ENCODE measurements at regions not wholly inside any gene's neighbourhood (a gene's known extent, or its start where the extent isn't known, plus 50 kb on each side); places are given as distances from the start of the nearest gene placed in this dataset.

DNA sequence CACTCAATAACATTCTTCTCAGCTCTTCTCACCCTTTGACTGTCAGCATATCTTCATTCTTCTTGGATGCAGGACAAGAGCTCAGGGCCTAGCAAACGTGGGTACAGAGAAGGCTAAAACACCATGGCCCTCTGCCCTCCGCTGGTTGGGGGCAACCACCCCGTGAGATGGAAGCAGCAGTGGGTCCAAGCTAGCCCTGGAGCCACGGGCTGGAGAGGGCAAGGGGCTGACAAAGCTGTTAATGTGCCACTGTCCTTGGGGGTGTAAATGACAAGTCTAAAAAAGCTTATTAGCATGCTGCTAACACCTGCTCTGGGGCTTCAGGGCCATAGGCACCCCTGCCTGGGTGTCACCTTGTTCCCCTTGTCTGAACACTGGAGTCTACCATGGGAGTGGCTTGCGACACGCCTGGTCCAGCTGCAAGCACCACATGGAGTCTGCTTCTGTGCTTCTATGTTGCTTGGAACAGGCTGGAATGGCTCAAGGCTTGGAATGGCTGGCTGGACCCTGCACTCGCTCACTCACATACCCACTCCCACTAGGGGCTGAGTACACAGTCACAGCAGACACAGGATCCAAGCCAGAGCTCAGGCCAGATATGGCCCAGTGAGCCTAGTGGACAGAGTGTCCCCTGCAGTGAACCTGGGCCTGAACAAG, 246.0 kb downstream of the PCDH10 start:
- no peak for DNase-seq
- Mint-ChIP-seq H3K4me3 (no peak overlapping the region), H3K36me3 (no peaks in the 10 kb centered on the region), H3K27ac (no peak overlapping the region), H3K4me1 (no peaks in the 10 kb centered on the region), H3K9me3 (no peaks in the 10 kb centered on the region), H3K27me3 (no peaks in the 10 kb centered on the region)
- POLR2A ChIA-PET, result no interaction called here
- ATAC-seq (ENCODE audit: low read depth), result no peak

DNA sequence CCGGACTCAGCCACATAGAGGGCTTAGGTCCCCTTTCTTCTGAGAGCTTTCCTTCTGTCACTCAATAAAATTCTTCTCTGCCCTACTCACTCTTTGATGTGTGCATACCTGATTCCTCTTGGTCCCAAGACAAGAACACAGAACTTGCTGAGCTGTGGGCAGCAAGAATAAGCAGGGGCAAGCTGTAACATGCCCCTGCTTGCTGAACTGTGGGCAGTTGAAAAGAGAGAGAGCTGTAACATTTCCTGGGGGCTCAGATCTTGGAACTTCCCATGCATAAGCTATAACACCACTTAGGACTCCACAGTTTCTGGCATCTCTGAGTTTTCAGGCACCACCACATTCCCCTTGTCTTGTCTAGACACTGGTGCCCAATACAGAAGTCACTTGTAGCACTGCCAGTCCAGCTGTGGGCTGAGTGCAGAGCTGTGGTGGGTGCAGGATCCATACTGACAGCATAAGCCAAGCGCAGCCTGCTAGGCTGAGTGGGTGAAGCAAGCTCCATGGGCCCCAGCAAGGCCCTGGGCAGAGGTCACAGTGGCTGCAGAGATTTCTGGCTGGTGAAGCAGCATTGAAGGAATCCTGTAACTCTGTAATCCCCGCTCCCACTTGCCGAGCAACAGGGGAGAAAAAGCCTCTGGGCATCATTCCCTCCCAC, 241.2 kb downstream of the PCDH10 start:
- POLR2A ChIA-PET, result no interaction called here
- no peak overlapping the region for H3K4me3 Mint-ChIP-seq
- ATAC-seq (ENCODE audit: low read depth), result no peak
- no peaks in the 10 kb centered on the region for H3K4me1 Mint-ChIP-seq
- H3K36me3 Mint-ChIP-seq, result no peaks in the 10 kb centered on the region
- no peaks in the 10 kb centered on the region for H3K27me3 Mint-ChIP-seq
- DNase-seq, result no peak
- H3K9me3 Mint-ChIP-seq, result peaks cover 1% of the 10 kb centered on the region
- H3K27ac Mint-ChIP-seq, result no peak overlapping the region

DNA sequence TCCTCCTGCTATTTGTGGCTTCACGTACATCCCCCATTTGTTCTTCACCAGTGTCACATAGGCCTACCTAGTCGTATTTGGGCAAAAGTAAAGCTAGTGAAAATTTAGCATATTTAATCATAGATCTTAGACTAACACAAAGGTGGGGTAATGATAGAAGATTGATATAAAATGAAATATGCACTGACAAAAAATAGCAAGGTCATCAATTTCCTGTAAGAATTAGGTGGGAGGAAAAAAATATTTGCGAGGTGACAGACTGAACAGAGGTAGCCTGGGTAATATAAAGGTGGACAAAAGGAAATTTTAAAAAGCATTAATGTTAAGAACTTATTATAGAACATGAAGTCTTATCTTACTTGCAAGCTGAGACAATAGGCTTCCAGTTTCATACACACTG, 239.9 kb downstream of the PCDH10 start:
- no peak for ATAC-seq (ENCODE audit: low read depth)
- no peaks in the 10 kb centered on the region for H3K27me3 Mint-ChIP-seq
- POLR2A ChIA-PET, result no interaction called here

DNA sequence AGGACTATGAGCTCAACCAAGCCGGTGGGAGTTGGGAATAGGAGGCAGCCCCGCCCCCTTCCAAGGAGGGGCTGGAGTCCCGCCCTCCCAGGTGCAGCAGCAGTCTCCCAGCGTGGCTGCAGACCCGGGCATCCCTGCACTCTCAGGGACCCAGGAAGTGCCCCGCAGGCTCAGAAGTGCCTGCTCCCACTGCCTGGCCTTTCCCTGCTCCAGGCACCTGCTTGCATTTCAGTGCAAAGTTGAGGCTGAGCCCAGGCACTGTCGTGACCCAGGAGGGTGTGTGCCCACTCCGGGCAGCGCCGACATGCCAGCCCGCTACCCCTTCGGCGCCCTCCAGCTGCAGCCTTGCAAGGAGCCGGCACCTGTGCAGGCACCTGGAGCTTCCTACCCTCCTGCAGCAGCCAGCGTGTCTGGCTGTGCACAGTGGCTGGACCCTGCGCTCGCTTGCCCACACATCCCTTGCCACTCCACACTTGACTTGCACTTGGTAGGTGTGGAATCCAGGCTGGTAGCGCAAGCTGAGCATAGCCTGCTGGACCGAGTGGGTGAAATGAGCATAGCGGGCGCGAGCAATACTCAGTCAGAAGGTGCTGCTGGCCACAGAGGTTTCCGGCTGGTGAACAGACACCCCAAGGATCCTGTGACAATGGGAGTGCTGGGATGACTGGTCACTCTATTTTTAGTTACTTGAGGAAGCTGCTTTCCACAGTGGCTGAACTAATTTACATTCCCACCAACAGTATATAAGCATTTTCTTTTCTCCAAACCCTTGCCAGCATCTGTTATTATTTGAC, 236.3 kb downstream of the PCDH10 start:
- H3K36me3 Mint-ChIP-seq, result no peaks in the 10 kb centered on the region
- no peak overlapping the region for H3K27ac Mint-ChIP-seq
- H3K27me3 Mint-ChIP-seq, result no peaks in the 10 kb centered on the region
- peaks cover 1% of the 10 kb centered on the region for H3K9me3 Mint-ChIP-seq
- no peak for DNase-seq
- H3K4me3 Mint-ChIP-seq, result no peak overlapping the region
- H3K4me1 Mint-ChIP-seq, result no peaks in the 10 kb centered on the region
- no peak for ATAC-seq (ENCODE audit: low read depth)
- POLR2A ChIA-PET, result no interaction called here

More for the DNA sequence above, 239.9 kb downstream of the PCDH10 start:
- no peaks in the 10 kb centered on the region for H3K36me3 Mint-ChIP-seq
- no peaks in the 10 kb centered on the region for H3K4me1 Mint-ChIP-seq
- H3K27ac Mint-ChIP-seq, result no peak overlapping the region
- no peak for DNase-seq
- H3K4me3 Mint-ChIP-seq, result no peak overlapping the region
- H3K9me3 Mint-ChIP-seq, result peaks cover 1% of the 10 kb centered on the region

DNA sequence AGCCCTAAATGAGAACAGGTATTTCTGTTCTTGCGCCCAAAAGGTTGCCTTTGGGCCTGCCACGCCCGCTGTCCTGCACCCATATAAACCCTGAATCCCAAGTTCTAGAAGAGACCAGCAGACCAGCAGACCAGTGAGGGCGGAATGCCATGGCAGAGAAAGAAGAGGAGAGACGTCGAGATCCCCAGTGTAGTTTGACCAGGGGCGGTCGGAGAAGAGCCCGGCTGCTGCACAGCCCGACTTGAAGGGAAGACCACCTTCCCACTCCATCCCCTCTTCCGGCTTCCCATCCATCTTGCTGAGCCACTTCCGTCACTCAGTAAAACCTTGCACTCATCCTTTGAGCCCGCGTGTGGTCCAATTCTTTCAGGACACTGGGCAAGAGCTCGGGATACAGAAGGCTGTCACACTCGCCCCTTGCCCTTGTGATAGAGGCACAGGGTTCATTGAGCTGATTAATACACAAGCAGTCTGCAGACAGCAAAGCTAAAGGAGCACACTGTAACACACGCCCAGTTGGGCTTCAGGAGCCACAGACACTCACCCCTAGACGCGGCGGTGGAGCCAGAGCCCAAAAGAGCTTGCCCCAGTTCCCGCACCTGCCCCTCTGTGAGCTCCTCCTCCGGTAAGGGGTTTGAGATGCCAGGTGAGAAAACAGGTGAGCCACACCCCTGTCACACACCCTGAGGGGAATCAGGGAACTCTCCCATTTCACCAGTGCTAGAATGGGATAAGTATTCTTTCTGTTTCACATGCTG, 230.8 kb downstream of the PCDH10 start:
- POLR2A ChIA-PET, result no interaction called here
- Mint-ChIP-seq H3K4me1 (no peaks in the 10 kb centered on the region), H3K27ac (no peak overlapping the region), H3K36me3 (no peaks in the 10 kb centered on the region), H3K4me3 (no peak overlapping the region), H3K9me3 (peaks cover 1% of the 10 kb centered on the region), H3K27me3 (no peaks in the 10 kb centered on the region)
- ATAC-seq (ENCODE audit: low read depth), result no peak
- no peak for DNase-seq

DNA sequence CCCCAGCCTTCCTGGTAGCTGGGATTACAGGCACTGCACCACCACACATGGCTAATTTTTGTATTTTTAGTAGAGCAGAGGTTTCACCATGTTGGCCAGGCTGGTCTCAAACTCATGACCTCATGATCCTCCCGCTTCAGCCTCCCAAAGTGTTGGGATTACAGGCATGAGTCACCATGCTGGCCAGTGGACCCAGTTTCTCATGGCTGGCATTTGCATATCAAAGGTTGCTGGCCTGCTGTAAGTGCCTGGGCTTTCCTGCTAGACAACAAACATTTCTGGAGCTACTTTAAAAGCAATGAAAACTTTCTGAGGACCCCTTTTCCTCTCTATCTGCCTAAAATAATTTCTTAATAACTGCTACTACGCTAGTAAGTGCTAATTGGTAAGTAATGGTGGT, 228.2 kb downstream of the PCDH10 start:
- no peak overlapping the region for H3K4me3 Mint-ChIP-seq
- H3K27me3 Mint-ChIP-seq, result no peaks in the 10 kb centered on the region
- no peak for DNase-seq
- H3K36me3 Mint-ChIP-seq, result no peaks in the 10 kb centered on the region
- H3K9me3 Mint-ChIP-seq, result peaks cover 1% of the 10 kb centered on the region
- no peak for ATAC-seq (ENCODE audit: low read depth)
- no peaks in the 10 kb centered on the region for H3K4me1 Mint-ChIP-seq
- POLR2A ChIA-PET, result no interaction called here
- H3K27ac Mint-ChIP-seq, result no peak overlapping the region

DNA sequence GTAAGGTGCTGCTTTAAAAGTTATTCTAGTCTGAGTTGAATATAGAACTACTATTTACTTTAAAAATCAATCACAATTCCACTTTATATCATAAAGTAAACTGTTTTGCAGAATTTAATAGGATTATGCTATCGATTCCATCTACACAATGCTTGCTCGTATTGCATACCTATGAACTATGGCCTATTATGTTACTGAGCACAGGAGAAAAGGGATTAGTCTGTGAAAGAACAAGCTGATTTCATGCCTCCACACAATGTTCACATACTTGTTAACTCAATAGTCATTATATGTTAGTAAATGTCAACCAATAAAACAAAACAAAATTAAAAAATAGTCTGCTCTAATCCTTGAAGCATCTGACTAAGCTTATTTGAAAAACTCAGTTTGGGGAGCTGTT, 223.6 kb downstream of the PCDH10 start:
- no peaks in the 10 kb centered on the region for H3K36me3 Mint-ChIP-seq
- no peak overlapping the region for H3K27ac Mint-ChIP-seq
- DNase-seq (no peak), ATAC-seq (ENCODE audit: low read depth) (no peak)
- no peak overlapping the region for H3K4me3 Mint-ChIP-seq
- H3K4me1 Mint-ChIP-seq, result no peaks in the 10 kb centered on the region
- no peaks in the 10 kb centered on the region for H3K27me3 Mint-ChIP-seq
- no peaks in the 10 kb centered on the region for H3K9me3 Mint-ChIP-seq
- POLR2A ChIA-PET, result no interaction called here

DNA sequence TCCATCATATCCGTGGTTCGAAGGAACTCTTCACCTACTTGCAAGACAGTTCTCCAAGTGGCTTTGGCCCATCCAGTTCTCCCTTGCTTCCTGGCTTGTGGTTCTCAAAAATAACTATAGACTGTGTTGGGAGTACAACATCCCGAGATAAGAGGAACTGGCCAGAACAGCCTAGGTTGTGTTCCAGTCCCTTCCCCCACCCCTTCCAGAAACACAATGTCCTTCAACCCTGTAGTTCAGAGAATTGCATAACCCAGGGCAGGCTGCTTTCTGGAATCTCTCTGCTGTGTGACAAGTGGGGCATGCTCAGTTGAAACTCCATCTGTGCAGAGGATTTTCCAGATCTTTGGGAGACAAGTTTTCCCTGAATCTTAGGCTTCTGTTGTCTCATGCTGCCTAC, 206.5 kb downstream of the PCDH10 start:
- POLR2A ChIA-PET, result no interaction called here
- Mint-ChIP-seq H3K27me3 (no peaks in the 10 kb centered on the region), H3K27ac (no peak overlapping the region), H3K4me1 (no peaks in the 10 kb centered on the region), H3K4me3 (no peak overlapping the region), H3K36me3 (no peaks in the 10 kb centered on the region), H3K9me3 (no peaks in the 10 kb centered on the region)
- DNase-seq (no peak), ATAC-seq (ENCODE audit: low read depth) (no peak)

DNA sequence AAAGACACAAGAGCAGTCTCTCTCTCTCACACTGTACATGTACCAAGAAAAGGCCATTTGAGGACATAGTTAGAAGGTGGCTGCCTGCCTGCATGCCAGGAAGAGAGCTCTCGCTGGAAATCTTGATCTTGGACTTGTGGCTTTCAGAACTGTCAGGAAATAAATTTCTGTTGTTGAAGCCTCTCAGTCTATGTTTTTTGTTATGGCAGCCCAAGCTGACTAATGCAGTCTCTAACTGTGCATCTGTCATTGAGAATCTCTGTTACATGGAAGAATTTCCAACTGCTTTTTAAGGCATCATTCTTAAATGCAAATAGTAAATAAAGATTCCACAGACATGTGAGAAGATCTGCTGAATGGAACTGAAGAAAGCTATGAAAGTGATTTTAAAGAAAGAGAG, 198.3 kb downstream of the PCDH10 start:
- Mint-ChIP-seq H3K9me3 (no peaks in the 10 kb centered on the region), H3K27ac (no peak overlapping the region), H3K4me1 (no peaks in the 10 kb centered on the region), H3K36me3 (no peaks in the 10 kb centered on the region), H3K27me3 (no peaks in the 10 kb centered on the region), H3K4me3 (no peak overlapping the region)
- DNase-seq (no peak), ATAC-seq (ENCODE audit: low read depth) (no peak)
- POLR2A ChIA-PET, result no interaction called here

DNA sequence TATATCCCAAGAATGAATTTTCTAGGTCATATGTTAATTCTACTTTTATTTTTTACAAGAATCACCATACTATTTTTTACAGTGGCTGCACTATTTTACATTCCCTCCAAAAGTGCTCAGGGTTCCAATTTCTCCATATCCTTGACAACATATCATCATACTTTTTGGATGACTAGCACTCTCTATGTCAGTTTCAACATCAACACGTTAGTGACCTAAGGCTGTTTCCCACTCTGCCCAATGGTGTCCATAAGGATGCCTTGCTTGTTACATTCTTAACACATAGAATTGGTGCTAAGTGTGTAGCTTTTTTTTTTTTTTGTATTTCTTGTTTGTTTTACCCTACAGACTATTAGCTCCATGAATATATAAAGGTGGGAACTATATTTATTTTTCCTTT, 175.4 kb downstream of the PCDH10 start:
- no peaks in the 10 kb centered on the region for H3K4me1 Mint-ChIP-seq
- no peaks in the 10 kb centered on the region for H3K36me3 Mint-ChIP-seq
- ATAC-seq (ENCODE audit: low read depth) (no peak), DNase-seq (no peak)
- no peaks in the 10 kb centered on the region for H3K27me3 Mint-ChIP-seq
- no peak overlapping the region for H3K27ac Mint-ChIP-seq
- POLR2A ChIA-PET, result no interaction called here
- no peak overlapping the region for H3K4me3 Mint-ChIP-seq
- H3K9me3 Mint-ChIP-seq, result no peaks in the 10 kb centered on the region

DNA sequence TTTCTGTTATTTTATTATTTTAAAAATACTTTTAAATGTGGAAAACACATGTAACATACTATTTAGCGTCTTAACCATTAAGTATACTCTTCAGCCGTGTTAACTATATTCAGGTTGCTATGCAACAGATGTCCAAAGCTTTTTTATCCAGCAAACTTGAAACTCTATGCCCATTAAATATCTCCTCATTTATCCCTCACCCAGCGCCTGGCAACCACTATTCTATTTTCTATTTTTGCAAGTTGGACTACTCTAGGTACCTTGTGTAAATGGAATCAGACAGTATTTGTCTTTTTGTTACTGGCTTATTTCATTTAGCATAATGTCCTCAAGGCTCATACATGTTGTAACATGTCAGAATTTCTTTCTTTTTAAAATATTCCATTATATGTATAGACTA, 174.6 kb downstream of the PCDH10 start:
- no peaks in the 10 kb centered on the region for H3K4me1 Mint-ChIP-seq
- H3K27ac Mint-ChIP-seq, result no peak overlapping the region
- H3K4me3 Mint-ChIP-seq, result no peak overlapping the region
- POLR2A ChIA-PET, result no interaction called here
- no peak for DNase-seq
- ATAC-seq (ENCODE audit: low read depth), result no peak
- no peaks in the 10 kb centered on the region for H3K36me3 Mint-ChIP-seq
- no peaks in the 10 kb centered on the region for H3K9me3 Mint-ChIP-seq
- no peaks in the 10 kb centered on the region for H3K27me3 Mint-ChIP-seq

DNA sequence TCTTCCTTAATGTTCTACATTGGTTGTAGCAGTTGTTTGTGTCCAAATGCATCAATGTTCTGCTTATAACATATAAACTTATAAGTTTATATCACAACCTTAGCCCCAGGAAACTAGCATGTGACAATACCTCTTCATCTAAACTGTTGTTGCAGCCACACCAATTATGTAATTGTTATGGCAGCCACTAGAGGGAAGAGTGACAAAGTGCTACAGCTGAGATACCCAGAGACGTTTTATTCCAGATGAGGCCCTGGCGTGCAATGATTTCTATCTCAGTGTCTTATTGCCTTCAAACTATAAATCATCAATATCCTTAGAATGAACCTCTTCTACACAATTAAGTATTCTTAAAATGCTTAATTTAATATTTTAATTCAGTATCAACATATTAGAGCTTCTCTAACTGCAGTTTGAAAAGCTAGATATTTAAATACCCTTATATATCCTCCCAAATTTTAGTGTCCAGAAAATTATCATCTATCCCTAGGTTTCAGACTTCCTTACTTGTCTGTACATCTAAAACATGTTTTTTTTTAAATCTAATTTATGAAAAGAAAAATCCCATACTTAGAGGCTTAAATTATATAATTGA, 171.6 kb downstream of the PCDH10 start:
- POLR2A ChIA-PET, result no interaction called here
- H3K4me1 Mint-ChIP-seq, result no peaks in the 10 kb centered on the region
- H3K9me3 Mint-ChIP-seq, result no peaks in the 10 kb centered on the region
- DNase-seq, result no peak
- no peak for ATAC-seq (ENCODE audit: low read depth)
- H3K27me3 Mint-ChIP-seq, result no peaks in the 10 kb centered on the region
- H3K4me3 Mint-ChIP-seq, result no peak overlapping the region
- H3K27ac Mint-ChIP-seq, result no peak overlapping the region
- no peaks in the 10 kb centered on the region for H3K36me3 Mint-ChIP-seq

DNA sequence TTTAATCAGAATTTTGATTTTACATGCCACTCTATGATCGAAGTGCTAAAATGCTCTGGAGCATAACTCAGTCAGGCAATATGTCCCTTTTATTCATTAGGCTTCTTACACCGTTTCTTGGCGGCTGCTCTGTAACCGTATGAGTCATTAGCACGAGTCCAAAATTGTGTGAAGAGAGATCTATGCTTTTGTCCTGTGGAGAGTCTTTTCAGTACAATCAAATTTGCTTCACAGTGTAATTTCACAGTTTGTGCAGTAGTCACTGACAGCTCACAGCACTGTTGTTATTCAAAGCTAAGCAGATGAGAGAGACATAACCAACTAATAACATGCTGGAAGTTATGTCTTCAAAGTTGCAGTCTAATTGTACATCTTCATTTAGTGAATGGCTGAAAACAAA, 167.8 kb downstream of the PCDH10 start:
- H3K9me3 Mint-ChIP-seq, result no peaks in the 10 kb centered on the region
- no peaks in the 10 kb centered on the region for H3K4me1 Mint-ChIP-seq
- no peak overlapping the region for H3K27ac Mint-ChIP-seq
- no peaks in the 10 kb centered on the region for H3K27me3 Mint-ChIP-seq
- POLR2A ChIA-PET, result no interaction called here
- ATAC-seq (ENCODE audit: low read depth) (no peak), DNase-seq (no peak)
- no peaks in the 10 kb centered on the region for H3K36me3 Mint-ChIP-seq
- H3K4me3 Mint-ChIP-seq, result no peak overlapping the region

Data from activated naive CD8-positive, alpha-beta T cell treated with anti-CD3 and anti-CD28 coated beads, Interleukin-2, amount 10 ng/mL, durations not matched to agents 7 days and 5 days (primary cell).